Type B pancreatic cell (in vitro differentiated cells): ENCODE measurements at regions not wholly inside any gene's neighbourhood (a gene's known extent, or its start where the extent isn't known, plus 50 kb on each side); places are given as distances from the start of the nearest gene placed in this dataset.

Source experiments
- DNase-seq: peaks from one replicate; pipeline ENCODE4 v3.0.0; 2021; ENCODE audit warnings: mixed read lengths; ENCODE audit not compliant: unreplicated experiment; ENCODE audit errors: extremely low spot score
- H3K27ac Mint-ChIP-seq: 2 replicates; pipeline ENCODE4 v1.8.0; 2021; ENCODE audit warnings: mild to moderate bottlenecking, mixed read lengths
- H3K27me3 Mint-ChIP-seq: 2 replicates; pipeline ENCODE4 v1.8.0; 2021; ENCODE audit warnings: mixed read lengths
- H3K36me3 Mint-ChIP-seq: 2 replicates; pipeline ENCODE4 v1.8.0; 2021; ENCODE audit warnings: mixed read lengths
- H3K4me1 Mint-ChIP-seq: one replicate; pipeline ENCODE4 v1.8.0; 2021; ENCODE audit warnings: mixed read lengths; ENCODE audit not compliant: unreplicated experiment
- H3K4me3 Mint-ChIP-seq: 2 replicates; pipeline ENCODE4 v1.8.0; 2021; ENCODE audit warnings: mild to moderate bottlenecking, mixed read lengths
- H3K9me3 Mint-ChIP-seq: 2 replicates; pipeline ENCODE4 v1.8.0; 2021; ENCODE audit warnings: mixed read lengths
- CTCF ChIP-seq: fragments of 200-600 bp; sonication (generic); conservative IDR thresholded peaks from 2 replicates; pipeline ENCODE4 v1.5.0; 2021; ENCODE audit warnings: antibody characterized with exemption, mild to moderate bottlenecking

- H3K4me3 Mint-ChIP-seq: no peak overlapping the region
- H3K27me3 Mint-ChIP-seq: no peaks in the 10 kb centered on the region
- H3K4me1 Mint-ChIP-seq: no peaks in the 10 kb centered on the region
- no peak for DNase-seq
- H3K36me3 Mint-ChIP-seq: peaks cover 3% of the 10 kb centered on the region
- H3K9me3 Mint-ChIP-seq: no peaks in the 10 kb centered on the region
- TF ChIP-seq CTCF: no peak
- no peak overlapping the region for H3K27ac Mint-ChIP-seq
Observed at GRCh38 chr9:109975574-109976295, 195.7 kb downstream of the PALM2AKAP2 start.

GRCh38 chr9:109976303-109976702 is 196.3 kb downstream of the PALM2AKAP2 start:
- no peak for TF ChIP-seq CTCF
- H3K9me3 Mint-ChIP-seq: no peaks in the 10 kb centered on the region
- H3K4me3 Mint-ChIP-seq: no peak overlapping the region
- peaks cover 3% of the 10 kb centered on the region for H3K36me3 Mint-ChIP-seq
- no peak for DNase-seq
- H3K27ac Mint-ChIP-seq: no peak overlapping the region
- no peaks in the 10 kb centered on the region for H3K27me3 Mint-ChIP-seq
- no peaks in the 10 kb centered on the region for H3K4me1 Mint-ChIP-seq

GRCh38 chr9:109977521-109977920 is 197.5 kb downstream of the PALM2AKAP2 start:
- Mint-ChIP-seq H3K27ac (no peak overlapping the region), H3K9me3 (peaks cover 6% of the 10 kb centered on the region), H3K27me3 (no peaks in the 10 kb centered on the region), H3K36me3 (peaks cover 3% of the 10 kb centered on the region), H3K4me3 (no peak overlapping the region), H3K4me1 (no peaks in the 10 kb centered on the region)
- DNase-seq: no peak
- TF ChIP-seq CTCF: no peak

- H3K9me3 Mint-ChIP-seq: peaks cover 6% of the 10 kb centered on the region
- H3K27ac Mint-ChIP-seq: no peak overlapping the region
- no peak overlapping the region for H3K4me3 Mint-ChIP-seq
- TF ChIP-seq CTCF: no peak
- DNase-seq: no peak
- H3K27me3 Mint-ChIP-seq: no peaks in the 10 kb centered on the region
- H3K36me3 Mint-ChIP-seq: no peaks in the 10 kb centered on the region
- H3K4me1 Mint-ChIP-seq: peaks cover 3% of the 10 kb centered on the region
Observed at GRCh38 chr9:109981091-109981490, 201.1 kb downstream of the PALM2AKAP2 start.

GRCh38 chr9:109986521-109986991 is 206.6 kb downstream of the PALM2AKAP2 start:
- no peak for DNase-seq
- Mint-ChIP-seq H3K27ac (peak overlapping the region; percentile 48), H3K9me3 (peaks cover 12% of the 10 kb centered on the region), H3K4me3 (no peak overlapping the region), H3K36me3 (no peaks in the 10 kb centered on the region), H3K27me3 (no peaks in the 10 kb centered on the region), H3K4me1 (peaks cover 10% of the 10 kb centered on the region)
- TF ChIP-seq CTCF: no peak
